ENCODE measurements at regions not wholly inside any gene's neighbourhood (a gene's known extent, or its start where the extent isn't known, plus 50 kb on each side); places are given as distances from the start of the nearest gene placed in this dataset.

DNA sequence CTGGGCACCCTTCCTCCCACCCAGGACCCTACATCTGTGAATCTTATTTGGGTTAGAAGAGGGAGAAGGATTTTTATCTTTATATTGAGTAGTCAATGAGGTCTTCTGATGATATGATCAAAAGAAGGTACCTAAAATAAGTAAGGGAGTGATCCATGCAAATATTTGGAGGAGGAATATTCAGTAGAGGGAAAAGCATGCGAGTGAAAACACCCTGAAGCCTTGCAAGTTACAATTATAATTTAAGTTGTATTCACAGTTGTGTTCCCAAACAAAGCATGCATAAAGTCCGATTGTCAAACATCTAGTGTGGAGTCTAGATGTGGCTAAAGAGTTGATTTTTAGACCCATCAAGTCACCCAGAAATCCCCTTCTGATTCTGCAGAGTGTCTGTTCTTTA lies 530.2 kb upstream of the ZEB2 start:
- Histone ChIP-seq H3K9me3 (ENCODE audit: low read length) (no peaks in the 10 kb centered on the region), H3K9ac (ENCODE audit: low read length) (no peak overlapping the region), H4K20me1 (ENCODE audit: low read length) (no peaks in the 10 kb centered on the region), H3K4me1 (ENCODE audit: insufficient read depth, low read length) (no peaks in the 10 kb centered on the region), H3K9me2 (replicated peaks; ENCODE audit: low read length) (no peaks in the 10 kb centered on the region), H3K4me2 (ENCODE audit: low read length) (no peak overlapping the region), H3K27ac (ENCODE audit: low read length) (no peak overlapping the region), H3K36me3 (ENCODE audit: low read depth, low read length) (no peaks in the 10 kb centered on the region), H3K27me3 (ENCODE audit: low read length) (no peaks in the 10 kb centered on the region), H3K79me2 (ENCODE audit: low read length) (no peaks in the 10 kb centered on the region), H3K4me3 (ENCODE audit: low read length) (no peak overlapping the region), H3F3A (ENCODE audit: low read length, unreplicated experiment) (no peaks in the 10 kb centered on the region), H2AFZ (ENCODE audit: low read length) (no peak overlapping the region)
- TF ChIP-seq EZH2phosphoT487 (IDR thresholded peaks at IDR 0.05; ENCODE audit: borderline replicate concordance, low read length): no peak
- TF ChIP-seq, protein P1, sequence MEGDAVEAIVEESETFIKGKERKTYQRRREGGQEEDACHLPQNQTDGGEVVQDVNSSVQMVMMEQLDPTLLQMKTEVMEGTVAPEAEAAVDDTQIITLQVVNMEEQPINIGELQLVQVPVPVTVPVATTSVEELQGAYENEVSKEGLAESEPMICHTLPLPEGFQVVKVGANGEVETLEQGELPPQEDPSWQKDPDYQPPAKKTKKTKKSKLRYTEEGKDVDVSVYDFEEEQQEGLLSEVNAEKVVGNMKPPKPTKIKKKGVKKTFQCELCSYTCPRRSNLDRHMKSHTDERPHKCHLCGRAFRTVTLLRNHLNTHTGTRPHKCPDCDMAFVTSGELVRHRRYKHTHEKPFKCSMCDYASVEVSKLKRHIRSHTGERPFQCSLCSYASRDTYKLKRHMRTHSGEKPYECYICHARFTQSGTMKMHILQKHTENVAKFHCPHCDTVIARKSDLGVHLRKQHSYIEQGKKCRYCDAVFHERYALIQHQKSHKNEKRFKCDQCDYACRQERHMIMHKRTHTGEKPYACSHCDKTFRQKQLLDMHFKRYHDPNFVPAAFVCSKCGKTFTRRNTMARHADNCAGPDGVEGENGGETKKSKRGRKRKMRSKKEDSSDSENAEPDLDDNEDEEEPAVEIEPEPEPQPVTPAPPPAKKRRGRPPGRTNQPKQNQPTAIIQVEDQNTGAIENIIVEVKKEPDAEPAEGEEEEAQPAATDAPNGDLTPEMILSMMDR (conservative IDR thresholded peaks at IDR 0.05; ENCODE audit: low read depth, low read length): no peak
- no peak for TF ChIP-seq EZH2 (IDR thresholded peaks at IDR 0.05; ENCODE audit: low read length, unreplicated experiment)
- DNase-seq (no peak), ATAC-seq (no peak)
- BruUV-seq (replicated peaks): no TSS peak
- intact Hi-C loops (cut with micrococcal nuclease): no loop called here
- POLR2A ChIA-PET (ENCODE audit: unreplicated experiment): no interaction called here
- CTCF ChIA-PET: no interaction called here

DNA sequence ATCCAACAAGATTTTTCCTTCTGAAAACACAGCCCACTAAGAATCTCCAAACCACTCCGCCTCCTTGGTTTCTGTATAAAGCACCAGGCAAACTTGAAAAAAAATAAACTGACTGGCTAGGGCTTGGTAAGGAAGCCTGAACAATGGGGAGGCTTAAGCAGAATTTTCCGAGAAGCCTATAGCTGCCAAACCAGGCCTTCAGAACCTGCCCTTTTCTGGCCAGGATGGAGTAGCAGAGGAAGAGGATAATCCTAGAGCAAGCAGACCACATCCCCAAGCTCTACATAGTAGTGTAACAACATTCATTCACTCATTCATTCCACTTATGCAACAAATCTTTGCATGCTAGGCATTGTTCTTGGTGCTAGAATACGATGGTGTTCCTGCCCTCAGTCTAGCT lies 529.6 kb upstream of the ZEB2 start:
- peaks cover 5% of the 10 kb centered on the region for H3K4me1 ChIP-seq (ENCODE audit: insufficient read depth, low read length)
- no TSS peak for BruUV-seq (replicated peaks)
- intact Hi-C loops (cut with micrococcal nuclease): loop anchor here (10.0 kb wide), 1 partner anchor 385 kb away; no protein-coding TSS in a partner anchor
- no peak overlapping the region for H3K27ac ChIP-seq (ENCODE audit: low read length)
- no peak overlapping the region for H3K4me2 ChIP-seq (ENCODE audit: low read length)
- H3K27me3 ChIP-seq (ENCODE audit: low read length): no peaks in the 10 kb centered on the region
- H3K9me3 ChIP-seq (ENCODE audit: low read length): no peaks in the 10 kb centered on the region
- ChIA-PET CTCF (no interaction called here), POLR2A (ENCODE audit: unreplicated experiment) (no interaction called here)
- H3K36me3 ChIP-seq (ENCODE audit: low read depth, low read length): no peaks in the 10 kb centered on the region
- no peak overlapping the region for H3K4me3 ChIP-seq (ENCODE audit: low read length)
- ATAC-seq (no peak), DNase-seq (no peak)
- no peaks in the 10 kb centered on the region for H3K9me2 ChIP-seq (replicated peaks; ENCODE audit: low read length)
- no peak overlapping the region for H2AFZ ChIP-seq (ENCODE audit: low read length)
- H4K20me1 ChIP-seq (ENCODE audit: low read length): no peaks in the 10 kb centered on the region
- no peaks in the 10 kb centered on the region for H3K79me2 ChIP-seq (ENCODE audit: low read length)
- no peak overlapping the region for H3K9ac ChIP-seq (ENCODE audit: low read length)
- no peaks in the 10 kb centered on the region for H3F3A ChIP-seq (ENCODE audit: low read length, unreplicated experiment)
- TF ChIP-seq, protein P1 (conservative IDR thresholded peaks at IDR 0.05; ENCODE audit: low read depth, low read length): no peak
- no peak for TF ChIP-seq EZH2phosphoT487 (IDR thresholded peaks at IDR 0.05; ENCODE audit: borderline replicate concordance, low read length)

DNA sequence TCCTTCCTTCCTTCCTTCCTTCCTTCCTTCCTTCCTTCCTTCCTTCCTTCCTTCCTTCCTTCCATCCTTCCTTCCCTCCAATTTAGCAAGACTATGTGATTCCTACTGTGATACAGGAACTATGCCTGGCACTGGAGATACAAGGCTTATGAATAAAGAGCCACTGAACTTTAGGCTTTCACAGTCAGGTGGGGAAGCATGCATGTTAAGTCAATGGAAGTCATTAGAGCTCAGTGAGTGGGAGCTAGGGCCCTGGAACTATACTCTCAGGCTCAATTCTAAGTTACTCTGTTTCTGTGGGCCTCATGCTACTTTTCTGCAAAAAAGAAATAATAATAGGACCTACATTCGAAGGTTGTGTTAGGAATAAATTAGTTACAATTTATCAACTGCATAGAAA lies 527.6 kb upstream of the ZEB2 start:
- ATAC-seq: no peak
- CTCF ChIA-PET: no interaction called here

More for the DNA sequence above, 527.6 kb upstream of the ZEB2 start:
- Histone ChIP-seq H3F3A (ENCODE audit: low read length, unreplicated experiment) (no peaks in the 10 kb centered on the region), H3K27ac (ENCODE audit: low read length) (no peak overlapping the region), H3K9me3 (ENCODE audit: low read length) (no peaks in the 10 kb centered on the region), H3K36me3 (ENCODE audit: low read depth, low read length) (no peaks in the 10 kb centered on the region), H3K4me1 (ENCODE audit: insufficient read depth, low read length) (peaks cover 16% of the 10 kb centered on the region), H3K27me3 (ENCODE audit: low read length) (no peaks in the 10 kb centered on the region), H3K9ac (ENCODE audit: low read length) (no peak overlapping the region), H3K79me2 (ENCODE audit: low read length) (no peaks in the 10 kb centered on the region), H4K20me1 (ENCODE audit: low read length) (no peaks in the 10 kb centered on the region), H3K9me2 (replicated peaks; ENCODE audit: low read length) (no peaks in the 10 kb centered on the region), H2AFZ (ENCODE audit: low read length) (no peak overlapping the region), H3K4me2 (ENCODE audit: low read length) (no peak overlapping the region), H3K4me3 (ENCODE audit: low read length) (no peak overlapping the region)
- TF ChIP-seq, protein P1 (conservative IDR thresholded peaks at IDR 0.05; ENCODE audit: low read depth, low read length): no peak
- TF ChIP-seq EZH2 (IDR thresholded peaks at IDR 0.05; ENCODE audit: low read length, unreplicated experiment) (no peak), EZH2phosphoT487 (IDR thresholded peaks at IDR 0.05; ENCODE audit: borderline replicate concordance, low read length) (no peak)
- POLR2A ChIA-PET (ENCODE audit: unreplicated experiment): no interaction called here
- DNase-seq: no peak
- intact Hi-C loops (cut with micrococcal nuclease): loop anchor here (10.0 kb wide), 1 partner anchor 383 kb away; no protein-coding TSS in a partner anchor
- BruUV-seq (replicated peaks): no TSS peak

Data from PC-3 (cell line).